ENCODE measurements at regions not wholly inside any gene's neighbourhood (a gene's known extent, or its start where the extent isn't known, plus 50 kb on each side); places are given as distances from the start of the nearest gene placed in this dataset.

- DNase-seq (ENCODE audit: low read depth in 1 of 2, low spot score in 1 of 2), result no peak
- Histone ChIP-seq H3K4me3 (replicated peaks; ENCODE audit: insufficient read depth, low read length) (no peak overlapping the region), H3K27ac (replicated peaks) (no peak overlapping the region), H3K27me3 (ENCODE audit: insufficient read depth, poor library complexity, severe bottlenecking) (no peaks in the 10 kb centered on the region)
- TF ChIP-seq, protein P1, sequence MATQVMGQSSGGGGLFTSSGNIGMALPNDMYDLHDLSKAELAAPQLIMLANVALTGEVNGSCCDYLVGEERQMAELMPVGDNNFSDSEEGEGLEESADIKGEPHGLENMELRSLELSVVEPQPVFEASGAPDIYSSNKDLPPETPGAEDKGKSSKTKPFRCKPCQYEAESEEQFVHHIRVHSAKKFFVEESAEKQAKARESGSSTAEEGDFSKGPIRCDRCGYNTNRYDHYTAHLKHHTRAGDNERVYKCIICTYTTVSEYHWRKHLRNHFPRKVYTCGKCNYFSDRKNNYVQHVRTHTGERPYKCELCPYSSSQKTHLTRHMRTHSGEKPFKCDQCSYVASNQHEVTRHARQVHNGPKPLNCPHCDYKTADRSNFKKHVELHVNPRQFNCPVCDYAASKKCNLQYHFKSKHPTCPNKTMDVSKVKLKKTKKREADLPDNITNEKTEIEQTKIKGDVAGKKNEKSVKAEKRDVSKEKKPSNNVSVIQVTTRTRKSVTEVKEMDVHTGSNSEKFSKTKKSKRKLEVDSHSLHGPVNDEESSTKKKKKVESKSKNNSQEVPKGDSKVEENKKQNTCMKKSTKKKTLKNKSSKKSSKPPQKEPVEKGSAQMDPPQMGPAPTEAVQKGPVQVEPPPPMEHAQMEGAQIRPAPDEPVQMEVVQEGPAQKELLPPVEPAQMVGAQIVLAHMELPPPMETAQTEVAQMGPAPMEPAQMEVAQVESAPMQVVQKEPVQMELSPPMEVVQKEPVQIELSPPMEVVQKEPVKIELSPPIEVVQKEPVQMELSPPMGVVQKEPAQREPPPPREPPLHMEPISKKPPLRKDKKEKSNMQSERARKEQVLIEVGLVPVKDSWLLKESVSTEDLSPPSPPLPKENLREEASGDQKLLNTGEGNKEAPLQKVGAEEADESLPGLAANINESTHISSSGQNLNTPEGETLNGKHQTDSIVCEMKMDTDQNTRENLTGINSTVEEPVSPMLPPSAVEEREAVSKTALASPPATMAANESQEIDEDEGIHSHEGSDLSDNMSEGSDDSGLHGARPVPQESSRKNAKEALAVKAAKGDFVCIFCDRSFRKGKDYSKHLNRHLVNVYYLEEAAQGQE (IDR thresholded peaks at IDR 0.05; ENCODE audit: insufficient replicate concordance, low read depth), result no peak
- no peak for TF ChIP-seq CTCF (IDR thresholded peaks at IDR 0.05; ENCODE audit: insufficient read depth, low read length)
- no peak for TF ChIP-seq SPI1 (IDR thresholded peaks at IDR 0.05; ENCODE audit: borderline replicate concordance, low read depth)
- no peak for TF ChIP-seq GABPA (IDR thresholded peaks at IDR 0.05; ENCODE audit: low read depth)
- no peak for TF ChIP-seq POLR2AphosphoS5 (IDR thresholded peaks at IDR 0.05; ENCODE audit: low read depth)
These were observed 277.0 kb downstream of the ZEB1 start for GRCh38 chr10:31595992-31596391.

DNA sequence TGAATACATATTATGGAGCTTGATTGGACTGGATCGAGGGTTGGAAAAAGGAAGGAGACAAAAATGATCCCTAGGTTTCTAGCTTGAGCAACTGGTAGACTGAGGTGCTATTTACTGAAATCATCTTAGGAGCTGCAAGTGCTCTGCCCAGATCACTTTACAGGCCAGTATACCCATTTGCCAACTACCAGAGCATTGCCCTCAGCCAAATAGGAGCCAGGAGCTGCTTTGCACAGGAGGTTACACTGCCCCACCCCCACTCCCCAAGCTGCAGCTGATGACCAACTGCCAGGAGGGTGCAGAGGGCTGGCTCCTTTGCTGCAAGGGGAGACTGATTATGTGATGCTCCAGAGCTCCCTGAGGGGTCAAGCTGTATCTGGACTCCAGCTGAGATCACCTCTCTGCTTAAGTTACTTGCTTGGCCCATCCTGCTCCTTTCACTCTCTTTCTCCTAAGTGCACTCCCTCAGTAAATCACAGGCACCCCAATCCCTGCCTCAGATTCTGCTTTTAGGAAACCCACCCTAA lies 275.4 kb downstream of the ZEB1 start:
- H3K27ac ChIP-seq (replicated peaks), result no peak overlapping the region
- TF ChIP-seq, protein P1 (IDR thresholded peaks at IDR 0.05; ENCODE audit: insufficient replicate concordance, low read depth), result no peak
- TF ChIP-seq GABPA (IDR thresholded peaks at IDR 0.05; ENCODE audit: low read depth) (no peak), POLR2AphosphoS5 (IDR thresholded peaks at IDR 0.05; ENCODE audit: low read depth) (no peak), SPI1 (IDR thresholded peaks at IDR 0.05; ENCODE audit: borderline replicate concordance, low read depth) (no peak), CTCF (IDR thresholded peaks at IDR 0.05; ENCODE audit: insufficient read depth, low read length) (no peak)
- DNase-seq (ENCODE audit: low read depth in 1 of 2, low spot score in 1 of 2), result no peak

DNA sequence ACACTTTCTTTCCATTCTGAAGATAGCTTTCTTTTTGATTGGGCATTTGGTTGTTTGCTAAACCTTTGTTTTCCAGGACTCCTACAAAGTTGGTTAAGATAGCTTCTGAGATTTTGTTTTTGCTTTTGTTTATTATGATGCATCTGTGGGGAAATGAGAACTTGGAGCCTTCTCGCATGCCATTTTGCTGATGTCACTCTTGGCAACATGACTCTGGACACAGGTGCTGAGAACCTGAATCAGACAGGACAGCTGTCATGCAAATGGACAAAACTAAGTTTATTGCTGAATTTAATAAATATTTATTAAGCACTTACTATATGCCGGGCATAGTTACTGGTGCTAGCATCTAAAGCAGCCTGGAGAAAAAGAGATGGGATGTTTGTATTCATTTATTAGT lies 274.1 kb downstream of the ZEB1 start:
- TF ChIP-seq POLR2AphosphoS5 (IDR thresholded peaks at IDR 0.05; ENCODE audit: low read depth), result no peak
- TF ChIP-seq GABPA (IDR thresholded peaks at IDR 0.05; ENCODE audit: low read depth), result no peak
- TF ChIP-seq SPI1 (IDR thresholded peaks at IDR 0.05; ENCODE audit: borderline replicate concordance, low read depth), result no peak
- no peak for DNase-seq (ENCODE audit: low read depth in 1 of 2, low spot score in 1 of 2)
- no peaks in the 10 kb centered on the region for H3K27me3 ChIP-seq (ENCODE audit: insufficient read depth, poor library complexity, severe bottlenecking)
- no peak overlapping the region for H3K4me3 ChIP-seq (replicated peaks; ENCODE audit: insufficient read depth, low read length)
- no peak overlapping the region for H3K27ac ChIP-seq (replicated peaks)

More for the DNA sequence above, 275.4 kb downstream of the ZEB1 start:
- H3K4me3 ChIP-seq (replicated peaks; ENCODE audit: insufficient read depth, low read length), result no peak overlapping the region
- H3K27me3 ChIP-seq (ENCODE audit: insufficient read depth, poor library complexity, severe bottlenecking), result no peaks in the 10 kb centered on the region

DNA sequence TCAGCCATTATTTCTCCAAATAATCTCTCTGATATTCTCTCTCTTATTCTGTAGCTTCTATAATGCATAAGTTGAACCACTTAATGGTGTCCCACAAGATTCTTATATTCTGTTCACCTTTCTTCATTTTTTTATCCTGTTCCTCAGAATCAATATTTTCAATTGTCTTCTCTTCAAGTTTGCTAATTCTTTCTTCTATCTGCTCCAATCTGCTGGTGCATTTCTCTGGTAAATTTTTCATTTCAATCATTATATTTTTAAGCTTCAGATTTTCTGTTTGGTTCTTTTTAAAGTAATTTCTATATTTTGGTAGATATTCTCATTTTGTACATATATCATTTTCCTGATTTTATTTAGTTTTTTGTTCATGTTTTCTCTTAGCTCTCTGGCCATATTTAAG lies 272.6 kb downstream of the ZEB1 start:
- Histone ChIP-seq H3K27ac (replicated peaks) (no peak overlapping the region), H3K27me3 (ENCODE audit: insufficient read depth, poor library complexity, severe bottlenecking) (no peaks in the 10 kb centered on the region), H3K4me3 (replicated peaks; ENCODE audit: insufficient read depth, low read length) (no peak overlapping the region)
- DNase-seq (ENCODE audit: low read depth in 1 of 2, low spot score in 1 of 2), result no peak
- TF ChIP-seq CTCF (IDR thresholded peaks at IDR 0.05; ENCODE audit: insufficient read depth, low read length), result no peak
- TF ChIP-seq, protein P1 (IDR thresholded peaks at IDR 0.05; ENCODE audit: insufficient replicate concordance, low read depth), result no peak
- TF ChIP-seq GABPA (IDR thresholded peaks at IDR 0.05; ENCODE audit: low read depth), result no peak
- no peak for TF ChIP-seq POLR2AphosphoS5 (IDR thresholded peaks at IDR 0.05; ENCODE audit: low read depth)
- no peak for TF ChIP-seq SPI1 (IDR thresholded peaks at IDR 0.05; ENCODE audit: borderline replicate concordance, low read depth)

Measured in HL-60 (cell line).